COLO668 (cell line): ENCODE measurements at regions not wholly inside any gene's neighbourhood (a gene's known extent, or its start where the extent isn't known, plus 50 kb on each side); places are given as distances from the start of the nearest gene placed in this dataset.

Experiments
- DNase-seq: peaks from one replicate; lab custom pipeline; 2025; ENCODE audit not compliant: unreplicated experiment; lab: John Stamatoyannopoulos, UW

- DNase-seq = no peak
Measured at GRCh38 chr4:175125410-175126068, 207.4 kb downstream of the ADAM29 start.

- no peak for DNase-seq
Measured at GRCh38 chr4:175127314-175127713, 209.2 kb downstream of the ADAM29 start.

GRCh38 chr4:175129797-175130196 is 211.6 kb downstream of the ADAM29 start:
- no peak for DNase-seq

- DNase-seq = no peak
Measured at GRCh38 chr4:175139205-175139604, 221.0 kb downstream of the ADAM29 start.

GRCh38 chr4:175143116-175143515 is 225.0 kb downstream of the ADAM29 start:
- DNase-seq = no peak

- no peak for DNase-seq
Measured at GRCh38 chr4:175146799-175147198, 228.6 kb downstream of the ADAM29 start.

GRCh38 chr4:175147233-175147632 is 229.1 kb downstream of the ADAM29 start:
- no peak for DNase-seq

- DNase-seq = no peak
Measured at GRCh38 chr4:175166020-175166419, 247.9 kb downstream of the ADAM29 start.

- no peak for DNase-seq
Measured at GRCh38 chr4:175176710-175177109, 258.6 kb downstream of the ADAM29 start.

- no peak for DNase-seq
Measured at GRCh38 chr4:175190654-175191053, 272.5 kb downstream of the ADAM29 start.

GRCh38 chr4:175198056-175198455 is 279.9 kb downstream of the ADAM29 start:
- DNase-seq = no peak

GRCh38 chr4:175215208-175215607 is 297.1 kb downstream of the ADAM29 start:
- no peak for DNase-seq

- DNase-seq = no peak
Measured at GRCh38 chr4:175215657-175216056, 297.5 kb downstream of the ADAM29 start.

GRCh38 chr4:175229154-175229553 is 311.0 kb downstream of the ADAM29 start:
- DNase-seq = no peak

- DNase-seq = no peak
Measured at GRCh38 chr4:175234162-175234561, 316.0 kb downstream of the ADAM29 start.

- DNase-seq = no peak
Measured at GRCh38 chr4:175238827-175239517, 320.8 kb downstream of the ADAM29 start.

- no peak for DNase-seq
Measured at GRCh38 chr4:175246941-175247340, 328.8 kb downstream of the ADAM29 start.

GRCh38 chr4:175252642-175253041 is 334.5 kb downstream of the ADAM29 start:
- DNase-seq = no peak

- no peak for DNase-seq
Measured at GRCh38 chr4:175253184-175253902, 335.2 kb downstream of the ADAM29 start.

GRCh38 chr4:175263537-175263936 is 345.4 kb downstream of the ADAM29 start:
- no peak for DNase-seq

- DNase-seq = no peak
Measured at GRCh38 chr4:175271010-175271630, 353.0 kb downstream of the ADAM29 start.
